ENCODE measurements at regions not wholly inside any gene's neighbourhood (a gene's known extent, or its start where the extent isn't known, plus 50 kb on each side); places are given as distances from the start of the nearest gene placed in this dataset.

DNA sequence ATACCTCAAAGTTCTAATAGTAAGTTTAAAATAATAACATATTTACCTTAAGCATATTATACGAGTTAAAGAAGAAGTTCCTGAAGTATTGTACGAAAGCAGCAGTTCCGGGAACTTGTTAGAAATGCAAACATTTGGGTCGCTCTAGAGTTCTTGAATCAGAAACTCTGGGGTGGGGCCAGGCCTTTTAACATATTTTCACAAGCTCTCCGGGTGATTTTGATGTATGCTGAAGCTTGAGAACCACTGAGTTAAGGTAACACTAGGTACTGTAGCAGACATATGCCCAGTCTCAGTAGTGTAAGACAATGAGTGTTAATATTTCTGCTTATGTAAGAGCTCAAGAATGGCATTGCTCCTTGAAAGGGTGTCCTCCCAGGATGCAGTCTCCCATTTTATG lies 461.1 kb downstream of the C3orf38 start (continued):
- TF ChIP-seq RARB (CRISPR knock-in tag; IDR thresholded peaks at IDR 0.05), result no peak

GRCh38 chr3:88611826-88612326 lies 462.1 kb downstream of the C3orf38 start:
- no peaks in the 10 kb centered on the region for H3K9me3 ChIP-seq
- no peak for TF ChIP-seq HOXB5 (CRISPR knock-in tag; IDR thresholded peaks at IDR 0.05)
- no peak for TF ChIP-seq EP300 (IDR thresholded peaks at IDR 0.05)
- TF ChIP-seq MYC (IDR thresholded peaks at IDR 0.05; ENCODE audit: borderline replicate concordance, low read length), result no peak
- no peak for TF ChIP-seq CHD2 (IDR thresholded peaks at IDR 0.05; ENCODE audit: low read length, partially characterized antibody)
- no peak for TF ChIP-seq KDM5A (IDR thresholded peaks at IDR 0.05)
- no peak overlapping the region for H3K27ac ChIP-seq
- H3K4me2 ChIP-seq, result no peak overlapping the region
- no peak for ATAC-seq
- no peak for FAIRE-seq
- POLR2A ChIA-PET, result no interaction called here
- no peaks in the 10 kb centered on the region for H3K4me1 ChIP-seq
- CTCF ChIA-PET, result no interaction called here
- H3K4me3 ChIP-seq, result no peak overlapping the region
- 1% methylated on average over 2 of the region's 2 CpGs for WGBS (ENCODE audit: missing lambda C conversion rate)
- no peak for DNase-seq (ENCODE audit: low read depth in 1 of 2, low spot score in 1 of 2)

- no peak overlapping the region for H3K4me2 ChIP-seq
- H3K27ac ChIP-seq, result no peak overlapping the region
- no peaks in the 10 kb centered on the region for H3K9me3 ChIP-seq
- TF ChIP-seq NFE2L2 (conservative IDR thresholded peaks at IDR 0.05; ENCODE audit: low read length) (no peak), CBX8 (IDR thresholded peaks at IDR 0.05) (no peak), USF2 (IDR thresholded peaks at IDR 0.05) (no peak), RNF2 (IDR thresholded peaks at IDR 0.05; ENCODE audit: borderline replicate concordance, low read depth) (no peak), TFCP2L1 (CRISPR knock-in tag; IDR thresholded peaks at IDR 0.05) (no peak), KDM1A (IDR thresholded peaks at IDR 0.05; ENCODE audit: low read depth) (no peak), E2F6 (IDR thresholded peaks at IDR 0.05; ENCODE audit: borderline replicate concordance, low read depth) (no peak), MYC (IDR thresholded peaks at IDR 0.05; ENCODE audit: borderline replicate concordance, low read length) (no peak)
- FAIRE-seq (no peak), ATAC-seq (no peak), DNase-seq (ENCODE audit: low read depth in 1 of 2, low spot score in 1 of 2) (no peak)
- no peaks in the 10 kb centered on the region for H3K4me1 ChIP-seq
- 0% methylated on average over 1 of the region's 1 CpG for WGBS (ENCODE audit: missing lambda C conversion rate)
- CTCF ChIA-PET, result no interaction called here
- no peak overlapping the region for H3K4me3 ChIP-seq
- POLR2A ChIA-PET, result no interaction called here
Observed at GRCh38 chr3:88616413-88616812, 466.7 kb downstream of the C3orf38 start.

DNA sequence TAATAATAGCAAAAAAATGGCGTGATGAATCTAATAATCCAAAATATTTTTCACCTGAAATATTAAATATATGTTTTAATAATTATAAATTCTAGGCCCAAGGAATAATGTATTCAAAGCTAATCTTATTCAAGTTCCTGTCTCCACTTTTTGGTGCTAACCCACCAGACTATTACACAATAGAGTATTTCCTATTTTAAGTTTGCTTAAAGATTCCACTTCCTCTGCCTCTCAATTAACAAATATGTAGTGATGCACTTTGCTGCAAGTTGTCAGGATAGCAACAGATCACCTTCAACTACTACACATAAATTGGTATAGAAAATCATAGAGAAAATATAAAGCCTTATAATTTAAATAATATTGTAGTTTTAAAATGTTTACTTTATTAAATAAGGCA lies 467.5 kb downstream of the C3orf38 start:
- Histone ChIP-seq H3K4me2 (no peak overlapping the region), H3K4me3 (no peak overlapping the region), H3K9me3 (no peaks in the 10 kb centered on the region), H3K27ac (no peak overlapping the region), H3K4me1 (no peaks in the 10 kb centered on the region)
- WGBS (ENCODE audit: missing lambda C conversion rate), result 4% methylated on average over 1 of the region's 1 CpG
- no peak for FAIRE-seq
- ChIA-PET CTCF (no interaction called here), POLR2A (no interaction called here)
- TF ChIP-seq CBX2 (IDR thresholded peaks at IDR 0.05; ENCODE audit: borderline replicate concordance, low read depth), result no peak
- TF ChIP-seq POLR2AphosphoS2 (conservative IDR thresholded peaks at IDR 0.05; ENCODE audit: low read length), result no peak
- no peak for TF ChIP-seq EP300 (IDR thresholded peaks at IDR 0.05)
- TF ChIP-seq RFX5 (IDR thresholded peaks at IDR 0.05), result no peak
- TF ChIP-seq, protein P1, sequence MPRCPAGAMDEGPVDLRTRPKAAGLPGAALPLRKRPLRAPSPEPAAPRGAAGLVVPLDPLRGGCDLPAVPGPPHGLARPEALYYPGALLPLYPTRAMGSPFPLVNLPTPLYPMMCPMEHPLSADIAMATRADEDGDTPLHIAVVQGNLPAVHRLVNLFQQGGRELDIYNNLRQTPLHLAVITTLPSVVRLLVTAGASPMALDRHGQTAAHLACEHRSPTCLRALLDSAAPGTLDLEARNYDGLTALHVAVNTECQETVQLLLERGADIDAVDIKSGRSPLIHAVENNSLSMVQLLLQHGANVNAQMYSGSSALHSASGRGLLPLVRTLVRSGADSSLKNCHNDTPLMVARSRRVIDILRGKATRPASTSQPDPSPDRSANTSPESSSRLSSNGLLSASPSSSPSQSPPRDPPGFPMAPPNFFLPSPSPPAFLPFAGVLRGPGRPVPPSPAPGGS (IDR thresholded peaks at IDR 0.05), result no peak
- no peak for TF ChIP-seq ATOH8 (CRISPR knock-in tag; IDR thresholded peaks at IDR 0.05; ENCODE audit: low read depth)
- no peak for TF ChIP-seq TP53 (CRISPR knock-in tag; IDR thresholded peaks at IDR 0.05)
- no peak for TF ChIP-seq POLR2A (IDR thresholded peaks at IDR 0.05; ENCODE audit: low read length)
- no peak for TF ChIP-seq HOXB13 (CRISPR knock-in tag; IDR thresholded peaks at IDR 0.05; ENCODE audit: low read depth)
- no peak for TF ChIP-seq SMC3 (IDR thresholded peaks at IDR 0.05)
- TF ChIP-seq KDM1A (IDR thresholded peaks at IDR 0.05; ENCODE audit: low read depth), result no peak
- TF ChIP-seq, protein P2, sequence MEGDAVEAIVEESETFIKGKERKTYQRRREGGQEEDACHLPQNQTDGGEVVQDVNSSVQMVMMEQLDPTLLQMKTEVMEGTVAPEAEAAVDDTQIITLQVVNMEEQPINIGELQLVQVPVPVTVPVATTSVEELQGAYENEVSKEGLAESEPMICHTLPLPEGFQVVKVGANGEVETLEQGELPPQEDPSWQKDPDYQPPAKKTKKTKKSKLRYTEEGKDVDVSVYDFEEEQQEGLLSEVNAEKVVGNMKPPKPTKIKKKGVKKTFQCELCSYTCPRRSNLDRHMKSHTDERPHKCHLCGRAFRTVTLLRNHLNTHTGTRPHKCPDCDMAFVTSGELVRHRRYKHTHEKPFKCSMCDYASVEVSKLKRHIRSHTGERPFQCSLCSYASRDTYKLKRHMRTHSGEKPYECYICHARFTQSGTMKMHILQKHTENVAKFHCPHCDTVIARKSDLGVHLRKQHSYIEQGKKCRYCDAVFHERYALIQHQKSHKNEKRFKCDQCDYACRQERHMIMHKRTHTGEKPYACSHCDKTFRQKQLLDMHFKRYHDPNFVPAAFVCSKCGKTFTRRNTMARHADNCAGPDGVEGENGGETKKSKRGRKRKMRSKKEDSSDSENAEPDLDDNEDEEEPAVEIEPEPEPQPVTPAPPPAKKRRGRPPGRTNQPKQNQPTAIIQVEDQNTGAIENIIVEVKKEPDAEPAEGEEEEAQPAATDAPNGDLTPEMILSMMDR (IDR thresholded peaks at IDR 0.05), result no peak
- TF ChIP-seq, protein P3, sequence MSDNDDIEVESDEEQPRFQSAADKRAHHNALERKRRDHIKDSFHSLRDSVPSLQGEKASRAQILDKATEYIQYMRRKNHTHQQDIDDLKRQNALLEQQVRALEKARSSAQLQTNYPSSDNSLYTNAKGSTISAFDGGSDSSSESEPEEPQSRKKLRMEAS (IDR thresholded peaks at IDR 0.05), result no peak
- no peak for ATAC-seq
- no peak for DNase-seq (ENCODE audit: low read depth in 1 of 2, low spot score in 1 of 2)
